AG04449 (cell line): ENCODE measurements at regions not wholly inside any gene's neighbourhood (a gene's known extent, or its start where the extent isn't known, plus 50 kb on each side); places are given as distances from the start of the nearest gene placed in this dataset.

Experiments used
- CTCF ChIA-PET: fragments of 350-600 bp; formaldehyde crosslinking; extraction: SDS; loops from one replicate; lab custom pipeline; 2021; ENCODE audit warnings: antibody characterized with exemption; lab: Yijun Ruan, JAX
- POLR2A ChIA-PET: fragments of 400-600, 350-600 bp; formaldehyde crosslinking; extraction: SDS; loops from one replicate; lab custom pipeline; 2020; ENCODE audit warnings: antibody characterized with exemption, inconsistent platforms; lab: Yijun Ruan, JAX
- DNase-seq: peaks from one replicate; pipeline ENCODE4 v3.0.0-alpha.2; 2010; ENCODE audit warnings: low read depth, low spot score
- H3K4me3 ChIP-seq: 2 replicates; pipeline ENCODE4 v1.5.1; 2011; ENCODE audit warnings: low read depth, mild to moderate bottlenecking, control low read depth, low read length
- CTCF ChIP-seq: IDR thresholded peaks from one replicate; pipeline ENCODE4 v1.5.1; 2011; ENCODE audit warnings: mild to moderate bottlenecking, moderate library complexity, low read length, control low read depth, inconsistent platforms; ENCODE audit not compliant: insufficient read depth; ENCODE audit errors: missing control alignments

GRCh38 chr7:85381212-85381611 is 194.4 kb upstream of the SEMA3D start:
- DNase-seq = no peak
- ChIA-PET POLR2A (no interaction called here), CTCF (no interaction called here)
- TF ChIP-seq CTCF = no peak
- no peak overlapping the region for H3K4me3 ChIP-seq

GRCh38 chr7:85376589-85376988 is 189.7 kb upstream of the SEMA3D start:
- no peak for DNase-seq
- no peak for TF ChIP-seq CTCF
- ChIA-PET POLR2A (no interaction called here), CTCF (no interaction called here)
- H3K4me3 ChIP-seq = no peak overlapping the region

- CTCF ChIA-PET = no interaction called here
- POLR2A ChIA-PET = no interaction called here
- no peak overlapping the region for H3K4me3 ChIP-seq
- no peak for TF ChIP-seq CTCF
- DNase-seq = no peak
These were observed 170.1 kb upstream of the SEMA3D start for GRCh38 chr7:85356916-85357315.

DNA sequence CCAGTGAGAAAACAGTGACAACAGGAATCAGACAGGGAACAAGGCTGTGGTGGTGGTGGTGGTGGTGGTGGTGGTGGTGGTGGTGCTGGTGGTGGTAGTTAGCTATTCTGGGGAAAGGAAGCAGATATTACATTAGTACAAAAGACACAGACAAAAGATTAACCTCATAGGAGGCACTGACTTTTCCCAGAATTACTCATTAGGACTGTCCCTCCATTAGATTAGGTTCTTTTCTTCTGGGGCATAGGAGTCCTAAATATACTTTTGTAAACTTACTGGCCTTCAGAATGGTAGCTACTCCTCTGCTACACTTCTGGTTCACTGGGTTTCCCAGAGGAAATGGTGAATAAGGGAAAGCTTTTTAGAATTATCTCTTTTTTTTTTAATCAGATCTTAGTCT is 156.6 kb upstream of the SEMA3D start:
- no peak for DNase-seq
- ChIA-PET POLR2A (no interaction called here), CTCF (no interaction called here)
- H3K4me3 ChIP-seq = no peak overlapping the region
- no peak for TF ChIP-seq CTCF

DNA sequence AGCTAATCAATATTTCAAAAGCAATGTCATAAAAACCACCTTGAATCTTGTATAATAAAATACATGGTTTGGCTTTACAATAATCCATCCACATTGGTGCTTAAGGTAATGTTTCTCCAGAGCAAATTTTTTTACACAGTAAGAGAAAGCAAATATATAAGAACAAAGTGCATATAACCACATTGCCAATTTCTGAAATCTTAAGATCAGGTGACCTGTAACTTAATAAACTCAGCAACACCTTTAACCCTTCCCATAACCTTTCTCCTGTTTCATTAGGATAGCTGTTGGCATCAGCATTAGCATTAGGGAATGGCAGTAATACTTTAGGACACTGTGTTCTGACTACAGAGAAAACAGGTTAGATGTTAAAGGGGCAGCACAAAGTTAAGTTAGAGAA is 155.9 kb upstream of the SEMA3D start:
- ChIA-PET CTCF (no interaction called here), POLR2A (no interaction called here)
- no peak overlapping the region for H3K4me3 ChIP-seq
- no peak for TF ChIP-seq CTCF
- DNase-seq = no peak

GRCh38 chr7:85341973-85342372 is 155.1 kb upstream of the SEMA3D start:
- no peak for TF ChIP-seq CTCF
- no peak overlapping the region for H3K4me3 ChIP-seq
- POLR2A ChIA-PET = no interaction called here
- CTCF ChIA-PET = no interaction called here
- no peak for DNase-seq
